ENCODE measurements at regions not wholly inside any gene's neighbourhood (a gene's known extent, or its start where the extent isn't known, plus 50 kb on each side); places are given as distances from the start of the nearest gene placed in this dataset.

GRCh38 chr7:119344466-119344865 is 928.5 kb upstream of the KCND2 start:
- no peak for TF ChIP-seq CTCF (conservative IDR thresholded peaks at IDR 0.05; ENCODE audit: low read depth, low read length)
- TF ChIP-seq MAZ (IDR thresholded peaks at IDR 0.05; ENCODE audit: borderline replicate concordance, low read depth, low read length): no peak
- TF ChIP-seq ELK1 (IDR thresholded peaks at IDR 0.05; ENCODE audit: borderline replicate concordance, low read depth, low read length): no peak

Measured in IMR-90 (cell line).